Nephron progenitor cell (in vitro differentiated cells): ENCODE measurements at regions not wholly inside any gene's neighbourhood (a gene's known extent, or its start where the extent isn't known, plus 50 kb on each side); places are given as distances from the start of the nearest gene placed in this dataset.

Experiments used
- DNase-seq: peaks from one replicate; pipeline ENCODE4 v3.0.0; 2021
- H3K27ac Mint-ChIP-seq: 2 replicates; pipeline ENCODE4 v1.8.0; 2021; ENCODE audit warnings: mild to moderate bottlenecking, moderate library complexity, mixed read lengths
- H3K27me3 Mint-ChIP-seq: 2 replicates; pipeline ENCODE4 v1.8.0; 2021; ENCODE audit warnings: mild to moderate bottlenecking, low read depth, mixed read lengths; ENCODE audit not compliant: poor library complexity
- H3K36me3 Mint-ChIP-seq: 2 replicates; pipeline ENCODE4 v1.8.0; 2021; ENCODE audit warnings: low read depth, mixed read lengths
- H3K4me1 Mint-ChIP-seq: 2 replicates; pipeline ENCODE4 v1.8.0; 2021; ENCODE audit warnings: mixed read lengths
- H3K4me3 Mint-ChIP-seq: 2 replicates; pipeline ENCODE4 v1.8.0; 2021; ENCODE audit warnings: mild to moderate bottlenecking, moderate library complexity, mixed read lengths
- H3K9me3 Mint-ChIP-seq: 2 replicates; pipeline ENCODE4 v1.8.0; 2021; ENCODE audit warnings: mild to moderate bottlenecking, moderate library complexity, mixed read lengths
- CTCF ChIP-seq: fragments of 200-600 bp; sonication (generic); IDR thresholded peaks from 2 replicates; pipeline ENCODE4 v1.5.0; 2021; ENCODE audit warnings: antibody characterized with exemption

- no peaks in the 10 kb centered on the region for H3K4me1 Mint-ChIP-seq
- peaks cover under 1% of the 10 kb centered on the region for H3K27me3 Mint-ChIP-seq
- H3K4me3 Mint-ChIP-seq, result no peak overlapping the region
- H3K36me3 Mint-ChIP-seq, result no peaks in the 10 kb centered on the region
- no peak for TF ChIP-seq CTCF
- H3K27ac Mint-ChIP-seq, result no peak overlapping the region
- DNase-seq, result no peak
- no peaks in the 10 kb centered on the region for H3K9me3 Mint-ChIP-seq
Measured at GRCh38 chr18:29251681-29252080, 1074.8 kb upstream of the CDH2 start.

- no peak overlapping the region for H3K4me3 Mint-ChIP-seq
- H3K9me3 Mint-ChIP-seq, result no peaks in the 10 kb centered on the region
- H3K4me1 Mint-ChIP-seq, result no peaks in the 10 kb centered on the region
- TF ChIP-seq CTCF, result no peak
- H3K36me3 Mint-ChIP-seq, result no peaks in the 10 kb centered on the region
- H3K27me3 Mint-ChIP-seq, result peaks cover 2% of the 10 kb centered on the region
- no peak overlapping the region for H3K27ac Mint-ChIP-seq
- no peak for DNase-seq
Measured at GRCh38 chr18:29250843-29251242, 1073.9 kb upstream of the CDH2 start.

GRCh38 chr18:29250259-29250658 lies 1073.3 kb upstream of the CDH2 start:
- H3K9me3 Mint-ChIP-seq, result no peaks in the 10 kb centered on the region

GRCh38 chr18:29248805-29249204 lies 1071.9 kb upstream of the CDH2 start:
- TF ChIP-seq CTCF, result no peak
- DNase-seq, result no peak
- Mint-ChIP-seq H3K36me3 (no peaks in the 10 kb centered on the region), H3K9me3 (no peaks in the 10 kb centered on the region), H3K4me1 (no peaks in the 10 kb centered on the region), H3K4me3 (no peak overlapping the region), H3K27ac (no peak overlapping the region), H3K27me3 (peaks cover 2% of the 10 kb centered on the region)

More at GRCh38 chr18:29250259-29250658, 1073.3 kb upstream of the CDH2 start:
- Mint-ChIP-seq H3K27me3 (peaks cover 2% of the 10 kb centered on the region), H3K4me3 (no peak overlapping the region), H3K4me1 (no peaks in the 10 kb centered on the region), H3K36me3 (no peaks in the 10 kb centered on the region), H3K27ac (no peak overlapping the region)
- DNase-seq, result no peak
- TF ChIP-seq CTCF, result no peak

GRCh38 chr18:29241199-29241598 lies 1064.3 kb upstream of the CDH2 start:
- H3K9me3 Mint-ChIP-seq, result no peaks in the 10 kb centered on the region
- no peaks in the 10 kb centered on the region for H3K36me3 Mint-ChIP-seq
- no peak overlapping the region for H3K4me3 Mint-ChIP-seq
- no peaks in the 10 kb centered on the region for H3K27me3 Mint-ChIP-seq
- no peak for TF ChIP-seq CTCF
- H3K27ac Mint-ChIP-seq, result no peak overlapping the region
- H3K4me1 Mint-ChIP-seq, result no peaks in the 10 kb centered on the region
- no peak for DNase-seq

GRCh38 chr18:29234751-29235150 lies 1057.8 kb upstream of the CDH2 start:
- no peak for DNase-seq
- peaks cover 12% of the 10 kb centered on the region for H3K9me3 Mint-ChIP-seq
- H3K4me3 Mint-ChIP-seq, result no peak overlapping the region
- H3K27ac Mint-ChIP-seq, result no peak overlapping the region
- TF ChIP-seq CTCF, result no peak
- no peaks in the 10 kb centered on the region for H3K36me3 Mint-ChIP-seq
- H3K27me3 Mint-ChIP-seq, result no peaks in the 10 kb centered on the region
- H3K4me1 Mint-ChIP-seq, result no peaks in the 10 kb centered on the region
